ENCODE measurements at regions not wholly inside any gene's neighbourhood (a gene's known extent, or its start where the extent isn't known, plus 50 kb on each side); places are given as distances from the start of the nearest gene placed in this dataset.

GRCh38 chr6:104321301-104321700 lies 538.4 kb downstream of the HACE1 start:
- no peak for DNase-seq

- no peak for DNase-seq
Measured at GRCh38 chr6:104320896-104321295, 538.8 kb downstream of the HACE1 start.

GRCh38 chr6:104312851-104313250 lies 546.9 kb downstream of the HACE1 start:
- no peak for DNase-seq

GRCh38 chr6:104306211-104306610 lies 553.5 kb downstream of the HACE1 start:
- DNase-seq, result no peak

GRCh38 chr6:104305206-104305605 lies 554.5 kb downstream of the HACE1 start:
- no peak for DNase-seq

- no peak for DNase-seq
Measured at GRCh38 chr6:104301951-104302350, 557.8 kb downstream of the HACE1 start.

GRCh38 chr6:104286641-104287040 lies 573.1 kb downstream of the HACE1 start:
- no peak for DNase-seq

- no peak for DNase-seq
Measured at GRCh38 chr6:104284872-104285271, 574.8 kb downstream of the HACE1 start.

- DNase-seq, result no peak
Measured at GRCh38 chr6:104282581-104282980, 577.1 kb downstream of the HACE1 start.

GRCh38 chr6:104281370-104281769 lies 578.3 kb downstream of the HACE1 start:
- DNase-seq, result no peak

- no peak for DNase-seq
Measured at GRCh38 chr6:104268389-104268788, 591.3 kb downstream of the HACE1 start.

- no peak for DNase-seq
Measured at GRCh38 chr6:104266922-104267321, 592.8 kb downstream of the HACE1 start.

- no peak for DNase-seq
Measured at GRCh38 chr6:104256646-104257045, 603.1 kb downstream of the HACE1 start.

GRCh38 chr6:104253236-104253635 lies 606.5 kb downstream of the HACE1 start:
- no peak for DNase-seq

GRCh38 chr6:104252276-104252675 lies 607.4 kb downstream of the HACE1 start:
- DNase-seq, result no peak

- no peak for DNase-seq
Measured at GRCh38 chr6:104251651-104252050, 608.1 kb downstream of the HACE1 start.

- DNase-seq, result no peak
Measured at GRCh38 chr6:104240865-104241264, 618.9 kb downstream of the HACE1 start.

GRCh38 chr6:104239971-104240370 lies 619.7 kb downstream of the HACE1 start:
- DNase-seq, result no peak

GRCh38 chr6:104229057-104229456 lies 630.7 kb downstream of the HACE1 start:
- DNase-seq, result peak; percentile 19

GRCh38 chr6:104227508-104227907 lies 632.2 kb downstream of the HACE1 start:
- no peak for DNase-seq

- DNase-seq, result no peak
Measured at GRCh38 chr6:104226790-104227446, 632.8 kb downstream of the HACE1 start.

- no peak for DNase-seq
Measured at GRCh38 chr6:104218116-104218515, 641.6 kb downstream of the HACE1 start.

- DNase-seq, result no peak
Measured at GRCh38 chr6:104214901-104215300, 644.8 kb downstream of the HACE1 start.

- no peak for DNase-seq
Measured at GRCh38 chr6:104212977-104213668, 646.6 kb downstream of the HACE1 start.
